ENCODE measurements at regions not wholly inside any gene's neighbourhood (a gene's known extent, or its start where the extent isn't known, plus 50 kb on each side); places are given as distances from the start of the nearest gene placed in this dataset.

DNA sequence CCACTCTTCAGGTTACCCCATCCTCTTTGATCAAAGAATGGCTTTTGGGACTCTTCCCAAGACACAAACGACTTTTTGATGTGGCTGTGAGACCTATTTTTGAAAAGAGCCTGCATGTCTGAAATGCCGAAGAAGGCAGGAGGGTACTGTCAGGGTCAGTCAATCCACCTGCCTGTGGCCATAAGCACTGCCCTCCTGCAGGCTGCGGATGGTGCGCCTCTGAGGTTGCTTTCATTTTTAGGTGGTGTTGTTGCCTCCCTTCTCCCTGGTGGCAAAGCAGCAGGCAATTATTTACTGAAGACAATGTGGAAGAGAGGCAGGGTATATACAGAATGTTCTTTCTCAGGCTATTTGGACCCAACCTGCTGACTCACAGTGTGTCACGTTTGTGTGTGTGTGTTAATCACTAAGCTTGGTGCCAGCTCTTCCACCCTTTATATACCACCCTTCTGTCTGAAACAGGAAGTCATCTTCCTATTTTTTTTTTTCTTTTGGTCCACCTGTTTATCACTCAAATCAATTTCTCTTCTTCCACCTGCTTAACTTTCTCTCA lies 1421.2 kb upstream of the CELF2 start:
- Histone ChIP-seq H3K4me2 (ENCODE audit: low read depth, low read length, poor library complexity, severe bottlenecking) (no peak overlapping the region), H3K9me3 (ENCODE audit: low read length) (no peaks in the 10 kb centered on the region), H3K9ac (ENCODE audit: low read length) (no peak overlapping the region), H3K27ac (ENCODE audit: low read length) (no peak overlapping the region), H3K79me2 (ENCODE audit: low read length) (no peaks in the 10 kb centered on the region), H3K4me3 (ENCODE audit: low read length) (no peak overlapping the region), H3K36me3 (ENCODE audit: insufficient read depth, low read length) (no peaks in the 10 kb centered on the region), H3K27me3 (ENCODE audit: low read length) (no peaks in the 10 kb centered on the region), H3K4me1 (ENCODE audit: low read length) (no peaks in the 10 kb centered on the region), H3K9me2 (replicated peaks; ENCODE audit: insufficient read depth, low read length) (no peaks in the 10 kb centered on the region), H4K20me1 (ENCODE audit: insufficient read depth, low read depth, low read length) (no peaks in the 10 kb centered on the region), H2AFZ (ENCODE audit: low read length) (no peak overlapping the region)
- DNase-seq, result no peak

DNA sequence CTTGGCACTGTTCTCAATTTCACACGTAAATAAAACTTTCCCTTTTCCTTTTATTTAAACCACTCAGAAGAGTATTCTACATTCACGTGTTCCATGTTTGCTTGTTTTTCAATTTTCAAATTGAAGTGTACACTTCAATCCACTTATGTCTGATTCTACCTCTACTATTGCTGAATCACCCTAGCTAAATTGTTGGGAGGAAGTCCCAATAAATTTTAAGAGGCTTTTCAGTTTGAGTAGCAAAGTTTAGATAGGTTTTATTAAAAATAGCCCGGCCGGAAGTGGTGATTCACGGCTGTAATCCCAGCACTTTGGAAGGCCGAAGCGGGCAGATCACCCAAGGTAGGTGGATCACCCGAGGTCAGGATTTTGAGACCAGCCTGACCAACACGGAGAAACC lies 1414.7 kb upstream of the CELF2 start:
- Histone ChIP-seq H3K4me3 (ENCODE audit: low read length) (no peak overlapping the region), H2AFZ (ENCODE audit: low read length) (no peak overlapping the region), H3K9ac (ENCODE audit: low read length) (no peak overlapping the region), H4K20me1 (ENCODE audit: insufficient read depth, low read depth, low read length) (no peaks in the 10 kb centered on the region), H3K9me3 (ENCODE audit: low read length) (no peaks in the 10 kb centered on the region), H3K4me2 (ENCODE audit: low read depth, low read length, poor library complexity, severe bottlenecking) (no peak overlapping the region), H3K27me3 (ENCODE audit: low read length) (no peaks in the 10 kb centered on the region), H3K79me2 (ENCODE audit: low read length) (no peaks in the 10 kb centered on the region), H3K27ac (ENCODE audit: low read length) (no peak overlapping the region), H3K9me2 (replicated peaks; ENCODE audit: insufficient read depth, low read length) (no peaks in the 10 kb centered on the region), H3K4me1 (ENCODE audit: low read length) (no peaks in the 10 kb centered on the region), H3K36me3 (ENCODE audit: insufficient read depth, low read length) (no peaks in the 10 kb centered on the region)
- DNase-seq, result no peak

DNA sequence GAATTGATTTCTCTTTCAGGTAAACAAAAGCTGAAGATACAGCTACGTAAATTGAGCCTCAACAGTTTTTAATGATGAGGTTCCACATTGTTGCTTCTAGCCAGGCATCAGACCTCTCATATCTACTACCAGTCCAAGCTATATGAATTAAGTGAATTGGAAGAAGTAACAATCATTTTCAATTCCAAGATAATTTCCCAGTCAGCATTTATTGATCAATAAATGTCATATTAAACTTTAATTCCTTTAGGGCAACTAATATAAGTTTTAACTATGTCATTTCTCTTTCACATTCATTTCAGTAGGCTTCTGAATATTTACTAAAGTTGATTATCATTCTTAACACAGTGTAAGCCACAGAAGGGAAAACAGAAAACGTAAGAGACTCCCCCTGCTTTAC lies 1413.7 kb upstream of the CELF2 start:
- H3K36me3 ChIP-seq (ENCODE audit: insufficient read depth, low read length), result no peaks in the 10 kb centered on the region
- H3K9ac ChIP-seq (ENCODE audit: low read length), result no peak overlapping the region
- DNase-seq, result no peak
- H3K79me2 ChIP-seq (ENCODE audit: low read length), result no peaks in the 10 kb centered on the region
- no peaks in the 10 kb centered on the region for H3K27me3 ChIP-seq (ENCODE audit: low read length)
- no peak overlapping the region for H3K4me2 ChIP-seq (ENCODE audit: low read depth, low read length, poor library complexity, severe bottlenecking)
- no peak overlapping the region for H3K4me3 ChIP-seq (ENCODE audit: low read length)
- no peaks in the 10 kb centered on the region for H3K9me3 ChIP-seq (ENCODE audit: low read length)
- no peaks in the 10 kb centered on the region for H3K9me2 ChIP-seq (replicated peaks; ENCODE audit: insufficient read depth, low read length)
- no peaks in the 10 kb centered on the region for H4K20me1 ChIP-seq (ENCODE audit: insufficient read depth, low read depth, low read length)
- H3K27ac ChIP-seq (ENCODE audit: low read length), result no peak overlapping the region
- peaks cover 3% of the 10 kb centered on the region for H3K4me1 ChIP-seq (ENCODE audit: low read length)
- peak overlapping the region; percentile 7; the same call in 1 of the 2 replicates for H2AFZ ChIP-seq (ENCODE audit: low read length)

DNA sequence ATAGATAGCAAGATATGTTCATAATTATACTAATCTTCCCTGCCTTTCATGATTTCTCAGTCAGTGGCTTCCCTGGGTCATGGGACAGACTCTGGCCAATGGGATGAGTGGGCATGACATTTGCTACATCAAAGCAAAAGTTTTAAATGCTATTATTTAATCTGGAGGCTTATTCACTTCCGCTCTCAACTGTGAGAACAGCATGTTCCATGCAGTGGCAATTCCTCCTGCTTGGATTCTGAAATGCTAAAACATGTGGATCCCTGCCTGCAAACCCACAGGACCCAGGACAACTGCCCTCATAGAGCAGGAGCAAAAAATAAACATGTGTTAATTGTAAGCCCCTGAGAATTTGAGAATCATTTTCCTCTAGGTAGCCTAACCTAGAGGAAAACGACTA lies 1412.4 kb upstream of the CELF2 start:
- Histone ChIP-seq H4K20me1 (ENCODE audit: insufficient read depth, low read depth, low read length) (no peaks in the 10 kb centered on the region), H3K9me3 (ENCODE audit: low read length) (no peaks in the 10 kb centered on the region), H2AFZ (ENCODE audit: low read length) (no peak overlapping the region), H3K36me3 (ENCODE audit: insufficient read depth, low read length) (no peaks in the 10 kb centered on the region), H3K79me2 (ENCODE audit: low read length) (no peaks in the 10 kb centered on the region), H3K9ac (ENCODE audit: low read length) (no peak overlapping the region), H3K27me3 (ENCODE audit: low read length) (no peaks in the 10 kb centered on the region), H3K4me2 (ENCODE audit: low read depth, low read length, poor library complexity, severe bottlenecking) (no peak overlapping the region), H3K4me3 (ENCODE audit: low read length) (no peak overlapping the region), H3K4me1 (ENCODE audit: low read length) (peaks cover 7% of the 10 kb centered on the region), H3K27ac (ENCODE audit: low read length) (no peak overlapping the region), H3K9me2 (replicated peaks; ENCODE audit: insufficient read depth, low read length) (no peaks in the 10 kb centered on the region)
- DNase-seq, result no peak

DNA sequence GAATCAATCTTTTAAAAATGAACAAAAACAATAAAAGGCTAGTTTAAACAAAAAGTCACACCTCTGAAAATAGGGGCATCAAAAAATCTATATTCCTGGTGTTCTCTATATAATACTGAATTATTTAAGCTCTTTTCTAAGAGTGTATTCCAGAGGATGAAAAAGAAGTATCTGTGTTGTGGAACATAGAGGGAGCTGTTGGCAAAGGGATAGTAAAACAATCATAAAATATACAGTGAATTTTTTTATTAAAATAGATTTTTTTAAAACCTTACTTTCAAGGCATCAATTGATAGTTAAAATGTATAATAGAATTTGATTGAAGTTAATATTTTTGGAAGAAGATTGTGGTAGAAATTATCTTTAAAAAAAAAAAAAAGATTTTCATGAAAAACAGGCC lies 1409.1 kb upstream of the CELF2 start:
- no peaks in the 10 kb centered on the region for H4K20me1 ChIP-seq (ENCODE audit: insufficient read depth, low read depth, low read length)
- no peak overlapping the region for H3K27ac ChIP-seq (ENCODE audit: low read length)
- no peak overlapping the region for H3K9ac ChIP-seq (ENCODE audit: low read length)
- peak; percentile 63 for DNase-seq
- no peaks in the 10 kb centered on the region for H3K9me3 ChIP-seq (ENCODE audit: low read length)
- no peaks in the 10 kb centered on the region for H3K79me2 ChIP-seq (ENCODE audit: low read length)
- 0 out of 2 replicates have a peak overlapping the region, but pooled peaks have one; percentile 42 for H2AFZ ChIP-seq (ENCODE audit: low read length)
- no peak overlapping the region for H3K4me2 ChIP-seq (ENCODE audit: low read depth, low read length, poor library complexity, severe bottlenecking)
- H3K27me3 ChIP-seq (ENCODE audit: low read length), result no peaks in the 10 kb centered on the region
- H3K4me1 ChIP-seq (ENCODE audit: low read length), result peaks cover 22% of the 10 kb centered on the region
- H3K36me3 ChIP-seq (ENCODE audit: insufficient read depth, low read length), result no peaks in the 10 kb centered on the region
- H3K4me3 ChIP-seq (ENCODE audit: low read length), result no peak overlapping the region
- no peaks in the 10 kb centered on the region for H3K9me2 ChIP-seq (replicated peaks; ENCODE audit: insufficient read depth, low read length)

DNA sequence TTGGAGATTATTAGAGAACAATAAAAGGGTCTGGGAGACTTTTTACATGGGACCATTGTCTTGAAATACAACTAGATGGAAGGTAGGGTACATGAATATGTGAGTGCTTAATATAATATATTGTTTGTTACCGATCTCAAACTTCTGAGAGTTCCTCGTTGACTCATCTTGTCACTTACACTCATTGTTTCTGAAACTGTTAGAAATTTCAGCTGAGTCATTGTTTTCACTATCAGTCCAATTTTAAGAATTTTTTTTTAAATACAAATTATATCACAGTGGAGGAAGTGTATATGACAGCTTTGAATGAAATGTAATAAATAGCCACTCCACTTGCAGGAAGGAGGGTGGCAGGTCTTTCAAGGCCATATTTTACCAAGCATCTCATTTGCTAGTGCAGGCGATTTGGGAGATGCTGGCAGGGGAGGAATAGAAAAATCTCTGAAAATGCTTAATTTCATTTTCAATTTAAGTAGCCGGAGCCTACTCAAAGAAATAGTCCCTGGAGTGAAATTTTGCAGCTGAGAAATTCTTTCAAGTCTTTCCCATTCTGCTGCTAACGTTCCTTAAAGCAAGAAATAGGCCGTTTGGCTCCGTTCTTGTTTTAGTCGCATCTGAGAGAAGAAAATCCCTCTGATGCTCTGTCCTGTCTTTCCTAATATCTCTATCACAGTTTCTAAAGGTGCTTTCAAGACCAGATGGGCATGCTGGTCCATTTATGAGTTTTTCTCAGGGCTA lies 1404.2 kb upstream of the CELF2 start:
- no peak overlapping the region for H3K27ac ChIP-seq (ENCODE audit: low read length)
- H3K9ac ChIP-seq (ENCODE audit: low read length), result no peak overlapping the region
- DNase-seq, result peak; percentile 46
- no peaks in the 10 kb centered on the region for H3K9me2 ChIP-seq (replicated peaks; ENCODE audit: insufficient read depth, low read length)
- H3K4me2 ChIP-seq (ENCODE audit: low read depth, low read length, poor library complexity, severe bottlenecking), result peak overlapping the region; percentile 18
- no peaks in the 10 kb centered on the region for H3K27me3 ChIP-seq (ENCODE audit: low read length)
- H4K20me1 ChIP-seq (ENCODE audit: insufficient read depth, low read depth, low read length), result no peaks in the 10 kb centered on the region
- H3K9me3 ChIP-seq (ENCODE audit: low read length), result no peaks in the 10 kb centered on the region
- no peak overlapping the region for H3K4me3 ChIP-seq (ENCODE audit: low read length)
- H3K4me1 ChIP-seq (ENCODE audit: low read length), result peaks cover 26% of the 10 kb centered on the region
- H3K79me2 ChIP-seq (ENCODE audit: low read length), result no peaks in the 10 kb centered on the region
- no peaks in the 10 kb centered on the region for H3K36me3 ChIP-seq (ENCODE audit: insufficient read depth, low read length)
- peak overlapping the region; percentile 44; the same call in 1 of the 2 replicates for H2AFZ ChIP-seq (ENCODE audit: low read length)

DNA sequence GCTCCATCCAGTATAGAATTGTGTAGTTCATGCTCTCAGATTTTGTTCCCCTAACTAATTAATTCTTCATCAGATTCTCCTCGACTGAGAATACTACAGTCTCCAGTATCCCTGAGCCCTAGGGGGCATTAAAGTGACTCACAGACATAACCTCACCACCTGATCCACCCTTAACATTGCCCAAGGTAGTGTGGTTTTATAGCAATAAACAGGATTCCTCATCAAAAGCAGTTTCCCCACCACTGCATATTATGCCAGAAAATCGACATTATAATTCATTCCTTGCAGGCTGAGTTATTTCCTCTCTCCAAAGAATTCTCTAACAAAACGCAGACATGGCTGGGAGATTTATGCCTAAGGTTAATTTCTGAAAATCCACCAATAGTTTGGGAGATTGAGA lies 1402.5 kb upstream of the CELF2 start:
- no peak for DNase-seq
- Histone ChIP-seq H3K4me1 (ENCODE audit: low read length) (peaks cover 19% of the 10 kb centered on the region), H3K27ac (ENCODE audit: low read length) (no peak overlapping the region), H3K9me2 (replicated peaks; ENCODE audit: insufficient read depth, low read length) (no peaks in the 10 kb centered on the region), H3K4me2 (ENCODE audit: low read depth, low read length, poor library complexity, severe bottlenecking) (no peak overlapping the region), H4K20me1 (ENCODE audit: insufficient read depth, low read depth, low read length) (no peaks in the 10 kb centered on the region), H3K79me2 (ENCODE audit: low read length) (no peaks in the 10 kb centered on the region), H3K9ac (ENCODE audit: low read length) (no peak overlapping the region), H3K4me3 (ENCODE audit: low read length) (no peak overlapping the region), H3K9me3 (ENCODE audit: low read length) (peaks cover 3% of the 10 kb centered on the region; the same call in 1 of the 2 replicates), H3K27me3 (ENCODE audit: low read length) (no peaks in the 10 kb centered on the region), H3K36me3 (ENCODE audit: insufficient read depth, low read length) (no peaks in the 10 kb centered on the region), H2AFZ (ENCODE audit: low read length) (0 out of 2 replicates have a peak overlapping the region, but pooled peaks have one; percentile 11)

DNA sequence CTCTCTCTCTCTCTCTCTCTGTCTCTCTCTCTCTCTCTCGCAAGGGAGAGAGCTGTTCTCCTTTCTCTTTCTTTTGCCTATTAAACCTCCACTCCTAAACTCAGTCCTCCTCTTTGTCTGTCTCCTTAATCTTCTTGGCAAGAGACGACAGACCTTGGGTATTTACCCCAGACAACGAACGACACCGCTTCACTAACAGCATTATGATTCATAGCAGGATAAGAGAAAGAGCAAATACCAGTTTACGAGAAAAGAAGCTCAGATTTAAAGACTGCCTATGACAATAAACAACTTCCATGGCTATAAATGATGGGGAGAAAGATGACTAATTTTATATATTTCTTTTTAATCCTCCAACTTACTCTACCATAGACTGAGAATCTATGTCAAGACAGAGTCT lies 1396.5 kb upstream of the CELF2 start:
- peaks cover 3% of the 10 kb centered on the region; the same call in 1 of the 2 replicates for H3K9me3 ChIP-seq (ENCODE audit: low read length)
- no peak overlapping the region for H3K4me3 ChIP-seq (ENCODE audit: low read length)
- H3K79me2 ChIP-seq (ENCODE audit: low read length), result no peaks in the 10 kb centered on the region
- DNase-seq, result no peak
- H4K20me1 ChIP-seq (ENCODE audit: insufficient read depth, low read depth, low read length), result no peaks in the 10 kb centered on the region
- no peaks in the 10 kb centered on the region for H3K27me3 ChIP-seq (ENCODE audit: low read length)
- H3K27ac ChIP-seq (ENCODE audit: low read length), result no peak overlapping the region
- H3K4me2 ChIP-seq (ENCODE audit: low read depth, low read length, poor library complexity, severe bottlenecking), result no peak overlapping the region
- H3K9ac ChIP-seq (ENCODE audit: low read length), result no peak overlapping the region
- H3K4me1 ChIP-seq (ENCODE audit: low read length), result no peaks in the 10 kb centered on the region
- no peaks in the 10 kb centered on the region for H3K9me2 ChIP-seq (replicated peaks; ENCODE audit: insufficient read depth, low read length)
- no peaks in the 10 kb centered on the region for H3K36me3 ChIP-seq (ENCODE audit: insufficient read depth, low read length)
- no peak overlapping the region for H2AFZ ChIP-seq (ENCODE audit: low read length)

Data from Karpas-422 (cell line).